SK-N-MC (cell line): ENCODE measurements at regions not wholly inside any gene's neighbourhood (a gene's known extent, or its start where the extent isn't known, plus 50 kb on each side); places are given as distances from the start of the nearest gene placed in this dataset.

Experiments used
- DNase-seq: peaks from one replicate; pipeline ENCODE4 v3.0.0-alpha.2; 2011; ENCODE audit warnings: low read depth, low spot score
- H3K27ac ChIP-seq: fragments of 200-600 bp; sonication (generic); 2 replicates; pipeline ENCODE4 v1.5.1; 2016; ENCODE audit warnings: mixed run types
- H3K36me3 ChIP-seq: fragments of 200-600 bp; sonication (generic); 2 replicates; pipeline ENCODE4 v1.6.1; 2017; ENCODE audit warnings: antibody characterized with exemption, low read length, mixed read lengths; ENCODE audit not compliant: insufficient read depth
- H3K4me3 ChIP-seq: fragments of 200-600 bp; sonication (generic); 2 replicates; pipeline ENCODE4 v1.5.1; 2016
- H3K9ac ChIP-seq: fragments of 200-600 bp; sonication (generic); 2 replicates; pipeline ENCODE4 v1.8.0; 2017; ENCODE audit warnings: mixed run types, mixed read lengths; ENCODE audit not compliant: insufficient read length
- H3K9me3 ChIP-seq: fragments of 200-600 bp; sonication (generic); 2 replicates; pipeline ENCODE4 v1.6.1; 2017; ENCODE audit warnings: low read depth, mild to moderate bottlenecking, antibody characterized with exemption, low read length, moderate library complexity, mixed read lengths
- EZH2 ChIP-seq: fragments of 200-600 bp; sonication (generic); IDR thresholded peaks from one replicate; pipeline ENCODE4 v1.6.1; 2017; ENCODE audit warnings: antibody characterized with exemption
- FOXP2 ChIP-seq: optimal IDR thresholded peaks from 2 replicates; pipeline ENCODE3; 2011; ENCODE audit warnings: mild to moderate bottlenecking, moderate library complexity; ENCODE audit not compliant: insufficient read depth; ENCODE audit errors: extremely low read length, control extremely low read depth
- POLR2AphosphoS5 ChIP-seq: IDR thresholded peaks from 2 replicates; pipeline ENCODE4 v1.6.1; 2012; ENCODE audit warnings: mild to moderate bottlenecking, low read depth, low read length, borderline replicate concordance

- H3K9ac ChIP-seq = no peak overlapping the region
- TF ChIP-seq EZH2 = no peak
- no peak for TF ChIP-seq FOXP2
- no peak for TF ChIP-seq POLR2AphosphoS5
- H3K36me3 ChIP-seq = no peaks in the 10 kb centered on the region
- H3K27ac ChIP-seq = no peak overlapping the region
- no peaks in the 10 kb centered on the region for H3K9me3 ChIP-seq
- no peak for DNase-seq
- H3K4me3 ChIP-seq = no peak overlapping the region
Measured at GRCh38 chr12:118714500-118714899, 266.8 kb upstream of the SRRM4 start.

GRCh38 chr12:118715647-118716046 is 265.7 kb upstream of the SRRM4 start:
- DNase-seq = no peak
- TF ChIP-seq EZH2 = no peak
- TF ChIP-seq POLR2AphosphoS5 = no peak
- TF ChIP-seq FOXP2 = no peak
- Histone ChIP-seq H3K36me3 (no peaks in the 10 kb centered on the region), H3K9ac (no peak overlapping the region), H3K27ac (no peak overlapping the region), H3K4me3 (no peak overlapping the region), H3K9me3 (no peaks in the 10 kb centered on the region)

GRCh38 chr12:118727196-118727978 is 254.0 kb upstream of the SRRM4 start:
- Histone ChIP-seq H3K4me3 (no peak overlapping the region), H3K27ac (no peak overlapping the region), H3K9me3 (no peaks in the 10 kb centered on the region), H3K36me3 (no peaks in the 10 kb centered on the region), H3K9ac (no peak overlapping the region)
- TF ChIP-seq POLR2AphosphoS5 = no peak
- no peak for TF ChIP-seq EZH2
- no peak for TF ChIP-seq FOXP2
- no peak for DNase-seq

- Histone ChIP-seq H3K36me3 (no peaks in the 10 kb centered on the region), H3K4me3 (no peak overlapping the region), H3K9me3 (no peaks in the 10 kb centered on the region), H3K27ac (no peak overlapping the region), H3K9ac (no peak overlapping the region)
- TF ChIP-seq FOXP2 (no peak), POLR2AphosphoS5 (no peak), EZH2 (no peak)
- no peak for DNase-seq
Measured at GRCh38 chr12:118727979-118728366, 253.4 kb upstream of the SRRM4 start.

GRCh38 chr12:118734266-118734665 is 247.1 kb upstream of the SRRM4 start:
- TF ChIP-seq EZH2 (no peak), FOXP2 (no peak), POLR2AphosphoS5 (no peak)
- Histone ChIP-seq H3K9me3 (no peaks in the 10 kb centered on the region), H3K27ac (no peak overlapping the region), H3K9ac (no peak overlapping the region), H3K4me3 (no peak overlapping the region), H3K36me3 (no peaks in the 10 kb centered on the region)
- DNase-seq = no peak

- Histone ChIP-seq H3K9me3 (no peaks in the 10 kb centered on the region), H3K36me3 (no peaks in the 10 kb centered on the region), H3K9ac (no peak overlapping the region), H3K4me3 (no peak overlapping the region), H3K27ac (no peak overlapping the region)
- no peak for TF ChIP-seq POLR2AphosphoS5
- TF ChIP-seq FOXP2 = no peak
- DNase-seq = no peak
Measured at GRCh38 chr12:118737985-118738540, 243.3 kb upstream of the SRRM4 start.

- H3K9me3 ChIP-seq = no peaks in the 10 kb centered on the region
- H3K4me3 ChIP-seq = no peak overlapping the region
- TF ChIP-seq EZH2 = no peak
- TF ChIP-seq POLR2AphosphoS5 = no peak
- no peak for TF ChIP-seq FOXP2
- H3K27ac ChIP-seq = no peak overlapping the region
- H3K9ac ChIP-seq = no peak overlapping the region
- no peaks in the 10 kb centered on the region for H3K36me3 ChIP-seq
- no peak for DNase-seq
Measured at GRCh38 chr12:118741194-118741593, 240.1 kb upstream of the SRRM4 start.

- TF ChIP-seq EZH2 = no peak
- TF ChIP-seq POLR2AphosphoS5 = no peak
- no peak for TF ChIP-seq FOXP2
- Histone ChIP-seq H3K4me3 (no peak overlapping the region), H3K27ac (no peak overlapping the region), H3K36me3 (no peaks in the 10 kb centered on the region), H3K9me3 (no peaks in the 10 kb centered on the region), H3K9ac (no peak overlapping the region)
- DNase-seq = no peak
Measured at GRCh38 chr12:118742431-118742830, 238.9 kb upstream of the SRRM4 start.
